ENCODE measurements at regions not wholly inside any gene's neighbourhood (a gene's known extent, or its start where the extent isn't known, plus 50 kb on each side); places are given as distances from the start of the nearest gene placed in this dataset.

DNA sequence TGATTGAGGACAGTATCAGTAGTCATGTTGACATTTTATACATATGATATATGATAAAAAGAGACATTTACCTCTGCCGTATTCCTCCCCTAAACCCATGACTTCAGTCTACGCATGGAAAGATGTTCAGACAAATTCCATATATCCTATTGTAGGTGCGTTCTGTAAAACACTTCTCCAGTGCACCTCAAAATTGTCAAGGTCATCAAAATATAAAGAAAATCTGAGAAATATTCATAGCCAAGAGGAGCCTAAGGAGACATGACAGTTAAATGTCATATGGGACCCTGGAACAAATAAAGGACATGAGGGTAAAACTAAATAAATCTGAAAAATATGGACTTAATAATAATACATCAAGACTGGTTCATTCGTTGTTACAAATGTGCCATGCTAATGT, 71.5 kb downstream of the CCER1 start:
- DNase-seq = no peak
- H3K27ac ChIP-seq = no peak overlapping the region
- no peaks in the 10 kb centered on the region for H3K27me3 ChIP-seq (ENCODE audit: insufficient read depth, low read depth, severe bottlenecking)
- H3K36me3 ChIP-seq = no peaks in the 10 kb centered on the region
- H3K9me3 ChIP-seq (ENCODE audit: severe bottlenecking) = no peaks in the 10 kb centered on the region
- H3K4me3 ChIP-seq (ENCODE audit: low read depth, low read length) = no peak overlapping the region
- TF ChIP-seq, protein P1, sequence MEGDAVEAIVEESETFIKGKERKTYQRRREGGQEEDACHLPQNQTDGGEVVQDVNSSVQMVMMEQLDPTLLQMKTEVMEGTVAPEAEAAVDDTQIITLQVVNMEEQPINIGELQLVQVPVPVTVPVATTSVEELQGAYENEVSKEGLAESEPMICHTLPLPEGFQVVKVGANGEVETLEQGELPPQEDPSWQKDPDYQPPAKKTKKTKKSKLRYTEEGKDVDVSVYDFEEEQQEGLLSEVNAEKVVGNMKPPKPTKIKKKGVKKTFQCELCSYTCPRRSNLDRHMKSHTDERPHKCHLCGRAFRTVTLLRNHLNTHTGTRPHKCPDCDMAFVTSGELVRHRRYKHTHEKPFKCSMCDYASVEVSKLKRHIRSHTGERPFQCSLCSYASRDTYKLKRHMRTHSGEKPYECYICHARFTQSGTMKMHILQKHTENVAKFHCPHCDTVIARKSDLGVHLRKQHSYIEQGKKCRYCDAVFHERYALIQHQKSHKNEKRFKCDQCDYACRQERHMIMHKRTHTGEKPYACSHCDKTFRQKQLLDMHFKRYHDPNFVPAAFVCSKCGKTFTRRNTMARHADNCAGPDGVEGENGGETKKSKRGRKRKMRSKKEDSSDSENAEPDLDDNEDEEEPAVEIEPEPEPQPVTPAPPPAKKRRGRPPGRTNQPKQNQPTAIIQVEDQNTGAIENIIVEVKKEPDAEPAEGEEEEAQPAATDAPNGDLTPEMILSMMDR (IDR thresholded peaks at IDR 0.05; ENCODE audit: low read depth, low read length) = no peak

DNA sequence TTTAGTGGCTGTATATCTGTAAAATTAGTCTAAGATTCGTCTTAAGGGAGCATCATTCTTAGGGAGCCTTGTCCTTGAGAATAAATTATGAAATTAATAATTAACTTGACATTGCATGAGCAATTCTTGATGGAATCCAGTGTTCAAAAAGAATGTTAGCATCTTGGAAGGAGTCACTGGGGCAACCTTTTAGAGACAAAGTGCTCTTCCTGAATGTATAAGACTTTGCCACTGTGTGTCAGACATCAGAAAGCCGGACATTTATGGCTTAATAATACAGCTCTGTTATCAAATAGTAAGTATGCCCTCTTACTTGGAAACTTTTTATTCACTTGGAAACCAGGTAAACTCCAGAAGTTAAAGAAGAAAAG, 83.3 kb downstream of the CCER1 start:
- H3K4me3 ChIP-seq (ENCODE audit: low read depth, low read length) = no peak overlapping the region
- H3K27me3 ChIP-seq (ENCODE audit: insufficient read depth, low read depth, severe bottlenecking) = no peaks in the 10 kb centered on the region
- H3K9me3 ChIP-seq (ENCODE audit: severe bottlenecking) = peaks cover 4% of the 10 kb centered on the region
- TF ChIP-seq, protein P1 (IDR thresholded peaks at IDR 0.05; ENCODE audit: low read depth, low read length) = no peak
- H3K27ac ChIP-seq = no peak overlapping the region
- H3K36me3 ChIP-seq = no peaks in the 10 kb centered on the region
- DNase-seq = no peak

DNA sequence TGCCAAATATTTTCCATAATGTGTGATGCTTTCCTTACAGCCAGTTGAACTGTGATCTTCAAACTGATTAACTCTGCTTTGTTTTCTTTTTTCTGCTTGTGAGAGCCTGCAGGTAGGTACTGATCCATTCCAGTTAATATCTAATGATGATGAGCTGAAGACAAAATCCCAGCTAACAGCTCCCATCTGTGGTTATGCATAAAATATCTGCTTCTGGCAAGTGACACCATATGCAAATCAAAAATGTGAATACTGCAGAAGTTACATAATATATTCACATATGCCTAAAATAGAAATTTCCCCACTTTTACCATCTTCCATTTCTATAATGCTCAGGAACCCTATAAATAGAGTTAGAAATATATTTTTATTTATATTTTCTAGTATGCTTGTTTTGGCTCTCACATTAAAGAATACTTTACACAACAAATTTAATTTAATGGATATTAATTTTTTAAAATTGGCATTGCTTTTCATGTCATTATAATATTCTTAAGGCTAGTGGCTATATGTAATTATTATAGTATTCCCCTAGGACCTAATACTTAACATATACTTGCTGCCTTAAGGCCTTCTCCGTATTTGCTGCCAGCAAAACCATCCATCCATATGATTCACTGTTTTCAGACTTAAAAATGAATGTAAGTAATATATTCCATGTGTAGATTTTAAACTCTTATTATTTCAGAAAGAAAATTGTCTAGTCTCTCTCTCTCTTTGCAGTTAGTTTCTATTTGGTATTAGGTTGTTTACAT, 83.8 kb downstream of the CCER1 start:
- no peak for DNase-seq
- peaks cover 4% of the 10 kb centered on the region for H3K9me3 ChIP-seq (ENCODE audit: severe bottlenecking)

GRCh38 chr12:90868626-90869025, 86.3 kb downstream of the CCER1 start:
- H3K9me3 ChIP-seq (ENCODE audit: severe bottlenecking) = no peaks in the 10 kb centered on the region
- H3K4me3 ChIP-seq (ENCODE audit: low read depth, low read length) = no peak overlapping the region
- DNase-seq = no peak
- TF ChIP-seq, protein P1 (IDR thresholded peaks at IDR 0.05; ENCODE audit: low read depth, low read length) = no peak
- H3K27me3 ChIP-seq (ENCODE audit: insufficient read depth, low read depth, severe bottlenecking) = no peaks in the 10 kb centered on the region
- H3K36me3 ChIP-seq = no peaks in the 10 kb centered on the region
- H3K27ac ChIP-seq = no peak overlapping the region

More for the DNA sequence above, 83.8 kb downstream of the CCER1 start:
- Histone ChIP-seq H3K27me3 (ENCODE audit: insufficient read depth, low read depth, severe bottlenecking) (no peaks in the 10 kb centered on the region), H3K36me3 (no peaks in the 10 kb centered on the region), H3K27ac (no peak overlapping the region), H3K4me3 (ENCODE audit: low read depth, low read length) (no peak overlapping the region)
- TF ChIP-seq, protein P1 (IDR thresholded peaks at IDR 0.05; ENCODE audit: low read depth, low read length) = no peak

- TF ChIP-seq, protein P1 (IDR thresholded peaks at IDR 0.05; ENCODE audit: low read depth, low read length) = no peak
Observed at GRCh38 chr12:90859591-90859990, 95.4 kb downstream of the CCER1 start.

GRCh38 chr12:90858252-90858651, 96.7 kb downstream of the CCER1 start:
- Histone ChIP-seq H3K4me3 (ENCODE audit: low read depth, low read length) (no peak overlapping the region), H3K27ac (no peak overlapping the region), H3K36me3 (no peaks in the 10 kb centered on the region), H3K27me3 (ENCODE audit: insufficient read depth, low read depth, severe bottlenecking) (no peaks in the 10 kb centered on the region), H3K9me3 (ENCODE audit: severe bottlenecking) (peaks cover 6% of the 10 kb centered on the region)
- TF ChIP-seq, protein P1 (IDR thresholded peaks at IDR 0.05; ENCODE audit: low read depth, low read length) = no peak
- no peak for DNase-seq

More at GRCh38 chr12:90859591-90859990, 95.4 kb downstream of the CCER1 start:
- Histone ChIP-seq H3K36me3 (no peaks in the 10 kb centered on the region), H3K9me3 (ENCODE audit: severe bottlenecking) (peaks cover 6% of the 10 kb centered on the region), H3K4me3 (ENCODE audit: low read depth, low read length) (no peak overlapping the region), H3K27me3 (ENCODE audit: insufficient read depth, low read depth, severe bottlenecking) (no peaks in the 10 kb centered on the region), H3K27ac (no peak overlapping the region)
- no peak for DNase-seq
